Ammon's horn (tissue), 1 donor: ENCODE measurements at regions not wholly inside any gene's neighbourhood (a gene's known extent, or its start where the extent isn't known, plus 50 kb on each side); places are given as distances from the start of the nearest gene placed in this dataset.
"Not testable (repeated sequence)": the region's sequence is repeated elsewhere in the genome, so short reads cannot be mapped to it uniquely, and the experiment has no call there.

ENCODE experiments used
- DNase-seq: peaks from one replicate; pipeline ENCODE4 v3.0.0-alpha.2; 2016; ENCODE audit warnings: low spot score

- not testable (repeated sequence) for DNase-seq
These were observed 108.1 kb downstream of the PROX1 start for GRCh38 chr1:214095896-214096295.

- DNase-seq, result no peak
These were observed 113.5 kb downstream of the PROX1 start for GRCh38 chr1:214101246-214101645.

- no peak for DNase-seq
These were observed 114.1 kb downstream of the PROX1 start for GRCh38 chr1:214101828-214102227.

GRCh38 chr1:214102907-214103306 is 115.1 kb downstream of the PROX1 start:
- no peak for DNase-seq

- DNase-seq, result no peak
These were observed 116.0 kb downstream of the PROX1 start for GRCh38 chr1:214103778-214104177.

- DNase-seq, result no peak
These were observed 118.6 kb downstream of the PROX1 start for GRCh38 chr1:214106375-214106774.

GRCh38 chr1:214107322-214108096 is 119.7 kb downstream of the PROX1 start:
- no peak for DNase-seq

GRCh38 chr1:214108097-214108446 is 120.3 kb downstream of the PROX1 start:
- DNase-seq, result no peak

GRCh38 chr1:214111796-214112195 is 124.0 kb downstream of the PROX1 start:
- DNase-seq, result no peak

GRCh38 chr1:214116258-214116657 is 128.5 kb downstream of the PROX1 start:
- DNase-seq, result no peak

- no peak for DNase-seq
These were observed 130.0 kb downstream of the PROX1 start for GRCh38 chr1:214117780-214118179.

- no peak for DNase-seq
These were observed 132.4 kb downstream of the PROX1 start for GRCh38 chr1:214120191-214120590.

- DNase-seq, result no peak
These were observed 133.2 kb downstream of the PROX1 start for GRCh38 chr1:214120951-214121350.

- no peak for DNase-seq
These were observed 134.3 kb downstream of the PROX1 start for GRCh38 chr1:214122110-214122509.

GRCh38 chr1:214123061-214123784 is 135.4 kb downstream of the PROX1 start:
- DNase-seq, result peak; percentile 88

- DNase-seq, result no peak
These were observed 136.6 kb downstream of the PROX1 start for GRCh38 chr1:214124281-214124805.

- no peak for DNase-seq
These were observed 137.1 kb downstream of the PROX1 start for GRCh38 chr1:214124915-214125314.

GRCh38 chr1:214125819-214126218 is 138.0 kb downstream of the PROX1 start:
- DNase-seq, result no peak

GRCh38 chr1:214126697-214127146 is 138.9 kb downstream of the PROX1 start:
- no peak for DNase-seq

GRCh38 chr1:214127705-214128104 is 139.9 kb downstream of the PROX1 start:
- no peak for DNase-seq

GRCh38 chr1:214135886-214136285 is 145.1 kb upstream of the SMYD2 start:
- no peak for DNase-seq

GRCh38 chr1:214136324-214136919 is 144.5 kb upstream of the SMYD2 start:
- DNase-seq, result no peak

- no peak for DNase-seq
These were observed 139.5 kb upstream of the SMYD2 start for GRCh38 chr1:214141486-214141885.
